ENCODE measurements at regions not wholly inside any gene's neighbourhood (a gene's known extent, or its start where the extent isn't known, plus 50 kb on each side); places are given as distances from the start of the nearest gene placed in this dataset.

GRCh38 chr22:27577574-27577969, 224.0 kb downstream of the MN1 start:
- Histone ChIP-seq H3K9me3 (ENCODE audit: control insufficient read depth in 2 of 3, insufficient read depth in 1 of 3, low read length in 3 of 3) (no peaks in the 10 kb centered on the region), H3K4me1 (ENCODE audit: control insufficient read depth in 2 of 3, insufficient read depth in 2 of 3, low read depth in 1 of 3, low read length in 3 of 3) (peaks cover 3 to 5% (median 4%) of the 10 kb centered on the region in 3 donors), H3K27me3 (ENCODE audit: control insufficient read depth, insufficient read depth, low read length) (no peaks in the 10 kb centered on the region), H3K27ac (ENCODE audit: low read depth in 2 of 2, low read length in 2 of 2) (no peak overlapping the region), H3K4me3 (ENCODE audit: low read length in 3 of 3) (no peak overlapping the region), H3K9ac (ENCODE audit: low read length in 3 of 3) (no peak overlapping the region), H3K36me3 (ENCODE audit: control insufficient read depth in 2 of 3, insufficient read depth in 3 of 3, low read length in 3 of 3) (no peaks in the 10 kb centered on the region)
- DNase-seq (no peak), FAIRE-seq (no peak)
- intact Hi-C loops (cut with DNase I), result no loop called here
- no peak for TF ChIP-seq CTCF (IDR thresholded peaks at IDR 0.05; ENCODE audit: borderline replicate concordance, extremely low read depth, insufficient read depth)

GRCh38 chr22:27578937-27579617, 222.5 kb downstream of the MN1 start:
- TF ChIP-seq CTCF (IDR thresholded peaks at IDR 0.05; ENCODE audit: borderline replicate concordance, extremely low read depth, insufficient read depth), result no peak
- Histone ChIP-seq H3K27me3 (ENCODE audit: control insufficient read depth, insufficient read depth, low read length) (no peaks in the 10 kb centered on the region), H3K4me3 (ENCODE audit: low read length in 3 of 3) (no peak overlapping the region), H3K36me3 (ENCODE audit: control insufficient read depth in 2 of 3, insufficient read depth in 3 of 3, low read length in 3 of 3) (no peaks in the 10 kb centered on the region), H3K9ac (ENCODE audit: low read length in 3 of 3) (no peak overlapping the region), H3K27ac (ENCODE audit: low read depth in 2 of 2, low read length in 2 of 2) (no peak overlapping the region), H3K4me1 (ENCODE audit: control insufficient read depth in 2 of 3, insufficient read depth in 2 of 3, low read depth in 1 of 3, low read length in 3 of 3) (peaks cover 3 to 5% (median 4%) of the 10 kb centered on the region in 3 donors), H3K9me3 (ENCODE audit: control insufficient read depth in 2 of 3, insufficient read depth in 1 of 3, low read length in 3 of 3) (no peaks in the 10 kb centered on the region)
- DNase-seq (no peak), FAIRE-seq (no peak)
- intact Hi-C loops (cut with DNase I), result no loop called here

- Histone ChIP-seq H3K4me3 (ENCODE audit: low read length in 3 of 3) (no peak overlapping the region), H3K27me3 (ENCODE audit: control insufficient read depth, insufficient read depth, low read length) (no peaks in the 10 kb centered on the region), H3K9ac (ENCODE audit: low read length in 3 of 3) (no peak overlapping the region), H3K4me1 (ENCODE audit: control insufficient read depth in 2 of 3, insufficient read depth in 2 of 3, low read depth in 1 of 3, low read length in 3 of 3) (peaks cover 3 to 5% (median 4%) of the 10 kb centered on the region in 3 donors), H3K9me3 (ENCODE audit: control insufficient read depth in 2 of 3, insufficient read depth in 1 of 3, low read length in 3 of 3) (no peaks in the 10 kb centered on the region), H3K27ac (ENCODE audit: low read depth in 2 of 2, low read length in 2 of 2) (no peak overlapping the region), H3K36me3 (ENCODE audit: control insufficient read depth in 2 of 3, insufficient read depth in 3 of 3, low read length in 3 of 3) (no peaks in the 10 kb centered on the region)
- no peak for TF ChIP-seq CTCF (IDR thresholded peaks at IDR 0.05; ENCODE audit: borderline replicate concordance, extremely low read depth, insufficient read depth)
- FAIRE-seq (no peak), DNase-seq (no peak)
- intact Hi-C loops (cut with DNase I), result no loop called here
These were observed 221.2 kb downstream of the MN1 start for GRCh38 chr22:27580311-27580897.

All from kidney (tissue), 13 donors.